ENCODE measurements at regions not wholly inside any gene's neighbourhood (a gene's known extent, or its start where the extent isn't known, plus 50 kb on each side); places are given as distances from the start of the nearest gene placed in this dataset.

DNA sequence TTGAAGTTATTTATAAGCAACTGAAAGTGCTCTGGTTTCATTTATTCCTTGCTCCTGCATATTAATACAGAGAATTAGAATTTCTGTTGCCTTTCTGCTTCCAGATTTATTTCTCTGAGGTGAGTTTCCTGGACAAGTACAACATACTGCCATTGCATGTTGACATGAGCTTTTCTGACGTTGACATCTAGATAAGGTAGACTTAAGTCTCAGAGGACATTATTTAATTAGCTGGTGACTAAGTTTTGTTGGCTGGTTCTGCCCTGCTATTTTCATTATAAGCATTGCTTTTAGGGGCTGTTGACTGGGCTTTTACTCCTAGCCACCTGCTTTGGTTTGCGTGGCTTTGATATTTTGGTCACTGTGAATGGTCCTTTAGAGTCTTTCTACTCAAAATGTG lies 282.9 kb upstream of the SPRED2 start:
- FAIRE-seq, result no peak

DNA sequence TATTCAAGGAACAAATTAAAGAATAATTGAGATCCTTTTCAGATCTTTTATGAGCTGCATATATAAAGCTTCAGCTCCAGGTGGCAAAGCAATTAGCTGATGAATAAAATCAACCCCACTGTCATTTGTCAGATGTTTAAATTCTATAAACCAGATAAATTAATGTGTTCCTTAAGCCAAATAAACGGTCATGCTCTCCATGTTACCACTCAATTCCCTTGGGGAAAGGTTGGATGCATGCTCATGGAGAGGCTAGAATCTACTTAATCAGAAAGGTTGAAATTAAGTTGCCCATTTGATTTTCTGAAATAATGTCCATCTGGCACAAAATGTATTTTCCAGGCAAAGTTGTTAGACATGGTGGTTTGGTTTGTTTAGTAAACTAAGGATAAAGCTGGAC lies 282.5 kb upstream of the SPRED2 start:
- no peak for FAIRE-seq

DNA sequence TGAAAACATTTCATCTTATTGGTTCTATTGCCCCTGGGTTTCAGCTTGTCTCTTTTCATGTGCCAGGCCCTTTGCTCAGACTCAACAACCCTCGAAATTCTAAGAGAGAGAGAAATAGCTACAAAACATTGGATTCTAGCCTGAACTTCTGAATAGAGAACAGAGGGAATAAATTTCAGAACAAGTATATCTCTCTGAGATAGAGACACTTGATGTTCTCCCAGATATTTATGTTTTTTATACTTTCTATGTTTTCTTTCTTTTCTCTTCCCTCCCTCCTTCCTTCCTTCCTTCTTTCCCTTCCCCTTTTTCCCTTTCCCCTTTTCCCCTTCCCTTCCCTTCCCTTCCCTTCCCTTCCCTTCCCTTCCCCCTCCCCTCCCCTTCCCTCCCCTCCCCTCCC lies 279.5 kb upstream of the SPRED2 start:
- no peak for FAIRE-seq

DNA sequence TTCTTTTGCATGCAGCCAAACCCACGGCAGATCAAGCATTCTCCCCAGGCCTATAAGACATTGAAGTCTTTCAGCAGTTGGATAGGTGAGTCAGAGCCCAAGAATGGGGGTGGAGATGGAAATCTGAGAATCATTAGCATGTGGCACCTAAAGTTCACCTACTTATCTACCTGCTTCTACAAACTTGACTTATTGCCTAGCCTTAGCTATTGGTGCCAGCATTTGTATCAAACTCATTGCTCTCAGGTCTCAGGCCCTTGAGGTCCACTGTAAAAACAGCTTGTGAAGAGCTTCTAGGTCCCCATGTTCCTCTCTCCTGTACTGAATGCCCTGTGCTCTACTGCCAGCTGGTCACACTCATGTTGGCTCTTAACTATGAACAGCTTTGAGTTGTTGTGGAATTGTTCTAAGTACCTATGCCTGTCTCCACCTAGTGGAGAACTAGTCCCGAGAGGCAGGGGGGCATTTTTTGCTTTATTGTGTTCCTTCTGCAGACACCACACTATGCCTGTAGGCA lies 278.4 kb upstream of the SPRED2 start:
- FAIRE-seq, result no peak

DNA sequence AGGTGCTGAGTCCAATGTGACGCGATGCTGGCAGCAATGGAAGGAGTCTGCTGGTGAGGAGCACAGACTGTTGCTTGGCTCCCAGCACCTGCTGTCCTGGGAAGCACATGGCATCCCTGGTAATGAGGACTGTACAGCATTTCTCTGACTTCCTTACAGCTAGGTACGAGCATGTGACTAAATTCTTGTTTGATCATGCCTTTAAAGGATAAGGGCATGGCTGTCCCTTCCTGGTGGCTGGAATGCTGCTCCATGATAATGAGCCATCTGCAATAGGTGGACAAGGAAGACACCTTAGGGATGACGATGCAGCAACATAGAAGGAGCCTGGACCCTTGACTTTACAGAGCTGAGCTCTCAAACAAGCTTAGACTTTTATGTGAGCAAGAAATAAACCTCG lies 278.0 kb upstream of the SPRED2 start:
- FAIRE-seq, result no peak

DNA sequence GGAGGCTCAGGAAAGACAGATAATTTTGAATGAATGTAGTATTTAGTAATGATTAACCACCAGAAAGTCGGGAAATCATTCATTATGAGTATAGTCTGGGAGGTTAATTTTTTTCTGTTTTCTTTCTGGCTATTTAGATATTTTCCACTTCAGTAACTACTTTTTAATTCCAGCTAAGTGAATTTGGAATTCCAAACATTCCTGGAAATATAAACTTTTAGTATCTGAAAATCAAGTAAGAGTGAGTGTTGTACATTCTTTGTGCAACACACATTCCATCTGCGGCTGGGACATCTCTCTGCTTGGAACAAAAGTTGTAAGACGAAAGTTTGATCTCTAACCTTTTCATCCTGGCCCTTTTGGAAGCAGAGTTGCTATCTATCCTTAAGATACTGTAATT lies 275.7 kb upstream of the SPRED2 start:
- no peak for FAIRE-seq

DNA sequence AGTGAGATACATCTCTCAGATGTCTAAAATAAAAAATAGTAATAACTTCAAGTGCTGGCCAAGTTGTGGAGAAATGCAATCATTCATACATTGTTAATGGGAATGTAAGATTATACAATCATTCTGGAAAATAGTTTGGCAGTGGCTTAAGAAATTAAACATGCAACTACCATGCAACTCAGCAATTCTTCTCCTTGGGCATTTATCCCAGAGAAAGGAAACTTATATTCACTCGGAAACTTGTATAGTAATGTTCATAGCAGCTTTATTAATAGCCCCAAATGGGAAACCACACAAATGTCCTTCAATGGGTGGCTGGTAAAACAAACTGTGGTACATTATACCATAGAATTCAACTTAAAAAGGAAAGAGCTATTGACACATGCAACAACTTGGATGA lies 274.0 kb upstream of the SPRED2 start:
- FAIRE-seq, result no peak

DNA sequence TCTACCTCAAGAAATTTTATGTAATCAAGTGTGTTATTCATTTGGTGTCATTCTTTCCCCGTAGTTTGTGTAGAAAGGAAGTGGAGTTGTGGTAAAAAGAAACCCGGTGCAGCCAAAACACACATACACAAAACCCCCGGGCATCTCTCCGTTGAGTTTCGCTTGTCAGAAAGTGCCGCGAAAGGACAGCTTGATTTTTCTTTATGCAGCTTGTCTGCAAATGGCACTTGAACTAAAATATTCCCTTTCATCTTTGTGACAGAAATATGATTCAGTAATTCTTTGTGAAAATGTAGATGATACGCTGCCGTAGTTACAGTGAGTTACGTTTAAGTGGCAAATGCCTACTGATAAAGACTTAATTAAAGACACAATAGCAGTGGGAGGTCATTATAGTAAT lies 268.8 kb upstream of the SPRED2 start:
- no peak for FAIRE-seq

DNA sequence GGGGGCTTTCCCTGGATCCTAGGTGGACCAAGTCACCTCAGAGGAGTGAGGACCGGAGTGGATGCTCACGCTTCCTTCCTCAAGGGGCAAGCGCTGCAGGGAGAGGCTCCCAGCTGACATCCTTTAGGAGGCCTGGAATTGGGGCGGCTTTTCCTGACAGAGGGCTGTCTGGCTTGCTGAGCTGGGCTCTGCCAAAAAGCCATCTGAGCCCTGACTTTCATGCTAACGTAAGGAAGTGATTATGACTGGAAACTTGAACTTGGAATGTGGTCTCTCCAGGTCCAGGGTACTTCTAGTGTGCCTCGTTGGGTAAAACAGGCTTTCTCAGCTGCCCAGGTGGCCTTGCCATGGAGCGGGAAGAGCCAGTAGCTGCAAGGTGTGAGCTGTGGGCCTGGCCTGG lies 268.3 kb upstream of the SPRED2 start:
- no peak for FAIRE-seq

DNA sequence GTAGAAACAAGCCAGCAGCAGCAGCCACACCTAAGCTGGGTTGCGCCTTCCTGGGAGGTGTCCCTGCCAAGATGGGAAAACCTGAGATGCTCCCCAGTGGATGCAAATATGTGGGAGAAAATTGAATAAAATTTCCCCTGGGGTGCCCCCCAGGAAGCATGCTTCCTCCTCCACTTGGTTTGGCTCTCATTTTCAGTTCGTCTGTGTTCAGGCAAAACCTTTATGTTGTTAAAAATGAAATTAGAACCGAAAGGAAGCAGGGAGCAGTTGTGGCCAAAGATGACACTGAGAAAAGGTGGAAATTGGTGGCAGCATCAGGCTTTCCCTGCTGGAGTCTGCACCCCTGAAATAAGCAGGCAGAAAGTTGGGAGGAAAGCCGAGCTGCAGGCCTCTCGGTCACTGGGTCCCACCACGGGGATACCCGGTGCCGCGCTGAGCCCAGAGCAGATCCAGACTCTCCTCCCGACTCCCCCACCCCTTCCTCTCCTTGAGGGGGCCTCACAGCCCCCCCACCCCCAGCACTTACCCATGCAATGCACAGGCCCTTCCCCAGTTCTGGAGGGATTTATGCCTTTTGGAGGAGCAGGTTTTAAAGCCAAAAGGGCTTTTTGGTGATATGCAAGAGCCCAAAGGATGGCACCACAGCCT lies 267.7 kb upstream of the SPRED2 start:
- no peak for FAIRE-seq

DNA sequence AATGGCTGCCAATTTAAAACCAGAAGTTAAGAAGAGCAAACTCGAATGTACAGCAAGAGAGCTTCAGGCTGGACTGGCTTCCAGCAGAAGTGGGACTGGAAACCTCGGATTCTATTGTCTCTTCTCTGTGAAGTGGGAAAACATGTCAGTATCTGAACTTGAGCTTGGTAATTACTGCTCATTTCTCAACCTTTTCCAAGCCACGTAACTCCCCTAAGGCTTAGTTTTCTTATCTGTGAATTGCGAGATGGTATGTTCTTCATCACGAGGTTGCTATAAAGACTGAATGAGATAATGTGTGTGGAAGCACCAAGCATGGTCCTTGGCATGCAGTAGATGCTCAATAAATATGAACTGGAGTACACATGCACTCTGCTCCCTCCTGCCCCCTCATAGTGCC lies 259.4 kb upstream of the SPRED2 start:
- no peak for FAIRE-seq

DNA sequence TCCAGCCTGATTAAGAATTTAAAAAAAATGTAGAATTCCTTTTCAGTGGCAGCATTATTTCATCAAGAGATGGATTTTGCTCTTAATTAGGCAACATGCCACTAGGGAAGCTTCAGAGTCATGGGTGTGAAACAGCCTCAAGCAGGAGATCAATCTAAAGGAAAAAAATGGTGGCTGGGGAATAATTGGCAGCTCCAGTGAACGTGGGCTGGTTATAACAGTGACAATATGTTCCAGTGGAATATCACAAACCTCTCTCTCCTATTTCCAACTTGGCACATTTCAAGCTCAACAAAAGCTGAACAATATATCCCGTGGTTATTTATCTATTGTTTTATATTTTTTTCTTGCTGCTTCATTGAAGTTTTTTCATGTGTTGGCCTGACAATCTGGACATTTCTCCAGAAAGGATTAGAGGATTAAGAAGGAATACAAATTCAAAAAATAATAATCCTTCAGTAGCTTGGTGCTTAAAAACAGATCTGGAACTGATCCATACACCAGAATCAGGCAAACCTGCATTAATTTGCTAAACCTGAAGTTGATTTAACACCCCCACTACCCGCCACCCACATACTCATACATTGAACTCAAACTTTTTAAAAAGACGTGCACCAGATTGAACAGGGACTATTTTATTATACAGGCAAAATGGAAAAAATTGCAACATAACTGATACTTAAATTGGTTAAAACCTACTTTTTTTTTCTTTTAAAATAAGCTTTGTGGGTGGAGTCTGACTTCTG lies 255.9 kb upstream of the SPRED2 start:
- FAIRE-seq, result no peak

DNA sequence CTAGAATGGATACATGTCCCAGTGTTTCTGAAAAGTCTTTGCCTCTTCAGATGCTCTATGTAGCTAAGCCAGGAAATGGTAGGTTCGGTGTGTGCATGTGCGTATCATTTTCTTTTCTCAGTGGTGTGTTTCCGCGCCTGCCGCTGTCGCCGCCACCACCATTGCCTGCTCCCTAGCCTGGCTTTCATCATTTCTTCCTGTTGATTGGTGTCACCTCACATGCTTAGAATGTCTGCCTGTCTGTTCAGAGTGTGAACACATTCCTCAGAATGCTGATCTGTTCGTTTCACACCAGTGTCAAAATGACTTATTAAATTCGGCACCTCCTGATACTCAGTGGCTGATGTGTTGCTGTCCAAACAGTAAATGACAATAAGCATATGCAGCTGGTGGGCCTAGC lies 255.2 kb upstream of the SPRED2 start:
- FAIRE-seq, result no peak

DNA sequence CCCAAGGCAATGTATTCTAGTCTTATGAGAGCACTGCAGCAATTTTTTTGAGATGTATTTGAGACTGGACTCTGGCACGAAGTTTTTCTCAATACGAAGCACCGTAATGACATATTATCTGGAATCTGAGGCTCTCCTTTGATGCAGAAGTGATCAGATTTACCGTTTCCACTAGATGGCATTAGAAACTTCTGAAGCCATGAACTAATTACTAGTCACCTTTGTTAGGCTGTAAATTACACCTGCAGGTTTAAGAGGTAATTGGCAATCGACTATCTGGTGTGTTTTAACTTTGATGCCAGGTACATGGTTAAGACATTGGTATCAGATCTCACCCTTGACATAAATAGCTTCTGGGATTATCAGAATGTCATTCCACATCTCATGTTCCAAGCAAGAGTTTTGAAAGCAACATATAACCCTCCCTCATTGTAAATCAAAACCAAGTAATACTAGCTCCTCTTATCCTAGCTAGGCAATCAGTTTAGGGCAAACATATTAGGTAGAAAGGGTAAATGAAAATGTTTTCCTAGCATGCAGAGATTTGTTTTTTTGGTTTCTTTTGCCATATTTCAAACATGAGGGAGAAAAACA lies 254.6 kb upstream of the SPRED2 start:
- FAIRE-seq, result no peak

DNA sequence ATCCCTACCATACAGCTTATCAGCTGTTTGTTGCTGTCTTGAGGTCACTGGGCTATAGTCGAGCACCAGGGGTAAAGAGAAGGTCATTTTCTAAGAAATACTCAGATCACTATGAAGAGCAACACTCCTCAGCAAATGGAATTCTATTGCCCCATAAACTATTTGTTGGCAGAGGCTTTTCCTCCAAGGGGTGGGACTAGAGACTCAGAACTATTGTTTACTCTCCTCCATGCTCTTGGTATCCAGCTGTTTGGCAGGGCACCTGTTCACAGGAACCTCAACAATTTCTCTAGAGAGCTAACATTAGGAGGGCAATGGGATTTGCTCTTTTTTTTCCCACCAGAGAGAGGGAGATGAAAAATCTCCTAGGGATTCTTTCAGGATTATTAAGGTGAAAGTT lies 249.1 kb upstream of the SPRED2 start:
- FAIRE-seq, result no peak

DNA sequence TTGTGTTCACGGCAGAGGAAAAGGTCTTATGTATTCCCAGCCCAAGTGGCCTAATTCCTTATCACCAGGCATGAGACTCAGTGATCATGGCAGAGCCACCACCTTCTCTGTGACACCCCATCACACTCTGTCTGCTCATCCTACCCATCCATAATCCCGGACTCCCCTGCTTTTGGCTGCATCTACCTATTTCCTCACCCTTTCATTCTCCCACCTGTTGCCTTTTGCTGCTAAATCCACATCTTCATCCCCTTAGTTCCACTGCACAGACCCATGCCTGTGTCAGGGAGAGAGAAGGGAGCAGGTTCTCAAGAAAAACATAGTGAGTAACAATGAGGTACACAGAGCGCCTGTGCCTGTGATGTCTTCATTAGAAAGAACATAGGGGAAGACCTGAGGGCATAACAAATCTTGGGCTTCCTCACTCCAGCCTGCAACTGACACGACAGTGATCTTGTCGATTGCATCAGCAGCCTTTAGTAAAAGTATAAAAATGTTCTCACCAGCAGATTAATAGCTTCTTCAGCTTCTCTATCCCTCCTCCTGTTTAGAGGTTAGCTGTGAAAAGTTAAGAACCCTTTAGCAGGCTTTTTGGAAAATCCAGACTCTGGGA lies 246.5 kb upstream of the SPRED2 start:
- FAIRE-seq, result no peak

DNA sequence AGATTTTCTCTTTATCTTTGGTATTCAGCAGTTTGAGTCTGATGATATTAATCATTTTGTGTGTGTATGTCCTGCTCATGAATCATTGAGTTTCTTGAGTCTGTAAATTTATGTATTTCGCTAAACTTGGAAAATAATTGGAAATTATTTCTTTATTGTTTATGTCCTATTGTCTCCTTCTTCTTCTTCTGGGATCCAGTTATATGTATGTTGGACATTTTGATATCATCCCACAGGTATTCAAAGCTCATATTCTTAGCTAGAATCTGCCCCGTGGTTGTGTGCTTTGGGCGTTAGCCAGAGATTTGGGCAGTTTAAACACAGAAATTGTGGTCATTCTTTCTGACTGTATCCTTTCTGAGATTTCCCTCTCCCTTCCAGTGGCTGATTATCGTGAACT lies 243.0 kb upstream of the SPRED2 start:
- no peak for FAIRE-seq

DNA sequence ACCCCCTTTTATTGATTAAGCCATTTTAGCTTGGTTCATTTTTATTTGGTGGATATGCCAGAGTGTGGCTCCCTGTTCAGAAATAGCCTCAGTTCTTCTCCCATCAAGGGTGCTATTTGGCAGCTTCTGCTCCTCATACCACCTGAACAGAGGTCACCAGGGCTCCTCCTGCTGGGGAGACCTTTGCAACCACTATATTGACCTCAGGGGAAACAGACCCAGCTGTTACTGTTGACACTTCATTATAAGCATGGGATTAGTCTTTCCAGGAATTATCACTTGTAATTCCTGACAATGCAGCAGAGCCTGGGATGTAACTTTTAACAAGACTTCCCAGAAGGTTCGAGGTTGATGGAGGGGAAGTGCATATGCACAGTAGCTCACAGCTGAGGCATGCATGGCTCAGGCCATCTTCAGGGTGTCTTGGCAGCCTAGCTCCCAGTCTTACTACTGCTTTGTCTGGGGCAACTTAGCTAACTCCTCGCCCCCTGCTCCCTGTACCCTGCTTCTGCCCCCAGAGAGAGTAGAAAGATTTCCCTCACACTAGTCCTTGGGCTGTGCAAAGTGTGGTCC lies 239.4 kb upstream of the SPRED2 start:
- no peak for FAIRE-seq

DNA sequence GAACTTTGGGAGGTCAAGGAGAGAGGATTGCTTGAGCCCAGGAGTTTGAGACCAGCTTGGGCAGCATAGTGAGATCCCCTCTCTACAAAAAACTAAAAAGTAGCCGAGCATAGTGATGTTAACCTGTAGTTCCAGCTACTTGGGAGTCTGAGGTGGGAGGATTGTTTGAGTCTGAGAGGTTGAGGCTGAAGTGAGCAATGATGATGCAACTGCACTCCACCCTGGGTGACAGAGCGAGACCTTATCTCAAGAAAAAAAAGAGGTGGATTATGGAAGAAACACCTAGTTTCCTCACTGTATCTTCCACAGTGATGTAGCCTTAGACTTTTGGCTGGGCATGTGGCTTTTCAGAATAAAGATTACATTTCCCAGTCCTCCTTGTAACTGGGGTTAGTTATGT lies 237.2 kb upstream of the SPRED2 start:
- FAIRE-seq, result no peak

DNA sequence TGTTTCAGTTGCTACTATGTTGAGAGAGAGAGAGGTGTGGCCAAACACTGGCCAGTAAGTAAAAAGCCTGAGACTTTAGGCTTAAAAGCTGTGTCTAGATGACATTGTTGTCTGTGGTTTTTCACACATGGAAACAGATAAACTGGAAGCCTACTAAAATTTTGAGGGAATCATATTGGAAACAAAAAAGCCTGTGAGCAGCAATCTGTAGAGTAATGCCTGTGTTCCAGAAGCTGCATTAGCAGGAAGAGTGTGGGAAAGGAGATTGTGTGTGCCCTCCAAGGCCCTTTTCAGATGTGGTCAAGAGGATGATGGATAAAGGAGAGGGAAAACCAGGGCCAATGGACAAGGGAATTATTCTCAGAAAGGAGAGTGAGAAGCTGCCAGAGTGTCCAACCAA lies 236.3 kb upstream of the SPRED2 start:
- FAIRE-seq, result no peak

DNA sequence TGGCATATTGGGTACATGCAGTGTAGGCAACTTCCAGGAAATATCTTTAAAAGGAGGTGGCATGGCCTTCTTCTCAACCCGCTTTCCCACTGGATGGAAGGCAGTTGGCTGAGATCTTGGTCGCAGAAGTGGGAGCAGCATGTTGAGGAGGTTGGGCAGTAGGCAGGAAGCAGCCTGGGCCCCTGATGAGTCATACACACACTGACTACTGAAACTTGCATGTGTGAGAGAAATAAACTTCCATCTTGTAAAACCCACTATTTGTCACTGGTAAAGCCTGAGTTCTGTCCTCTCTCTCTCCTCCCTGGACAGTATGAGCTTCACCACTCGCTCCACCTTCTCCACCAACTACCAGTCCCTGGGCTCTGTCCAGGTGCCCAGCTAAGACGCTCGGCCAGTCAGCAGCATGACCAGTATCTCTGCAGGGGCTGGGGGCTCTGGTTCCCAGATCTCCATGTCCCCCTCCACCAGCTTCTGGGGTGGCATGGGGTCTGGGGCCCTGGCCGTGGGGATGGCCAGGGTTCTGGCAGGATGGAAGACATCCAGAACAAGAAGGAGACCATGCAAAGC lies 233.8 kb upstream of the SPRED2 start:
- FAIRE-seq, result no peak

DNA sequence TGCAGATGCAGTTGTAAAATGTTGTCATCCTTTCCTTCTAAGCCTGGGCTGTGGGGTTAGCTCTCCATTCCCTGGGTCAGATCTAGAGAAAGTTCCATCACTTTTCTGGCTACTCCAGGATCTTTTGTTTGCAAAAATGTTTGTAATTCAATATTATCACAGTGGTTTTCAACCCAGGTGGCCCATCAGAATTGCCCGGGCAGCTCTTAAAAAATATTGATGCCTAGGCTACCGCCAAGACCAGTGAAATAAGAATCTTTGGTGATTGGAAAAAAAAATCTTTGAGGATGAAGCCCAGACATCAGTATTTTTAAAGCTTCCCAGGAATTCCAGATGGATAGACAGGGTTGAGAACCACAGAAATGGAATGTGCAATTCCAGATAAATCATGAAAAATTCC lies 232.5 kb upstream of the SPRED2 start:
- no peak for FAIRE-seq

DNA sequence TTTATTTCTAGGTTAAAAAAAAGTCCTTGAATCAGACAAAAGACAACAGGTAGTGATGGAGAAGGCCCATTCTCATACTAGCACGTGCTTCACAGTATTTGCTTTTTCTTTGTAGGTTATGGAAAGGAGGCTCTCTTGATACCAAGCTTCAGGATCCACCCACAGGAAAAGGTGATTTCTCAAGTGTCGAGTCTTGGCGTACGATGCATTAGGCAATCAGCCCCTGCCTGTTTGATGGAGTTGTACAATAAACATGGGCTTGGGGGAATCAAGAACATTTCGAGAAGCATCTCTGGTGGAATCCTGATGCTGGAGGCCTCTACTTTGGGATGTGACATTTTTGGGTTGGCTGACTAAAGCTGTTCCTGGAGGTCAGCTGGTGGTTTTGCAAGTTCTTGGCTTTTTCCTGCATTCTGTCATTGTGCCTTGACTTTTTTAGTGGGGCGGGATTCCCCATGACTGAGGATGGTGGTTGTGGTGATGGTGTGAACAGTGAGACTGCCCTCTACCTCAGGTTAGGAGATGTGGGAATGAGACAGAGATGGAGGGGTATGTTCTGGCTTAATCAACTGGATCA lies 231.5 kb upstream of the SPRED2 start:
- FAIRE-seq, result no peak
